T follicular helper cell (primary cell): ENCODE measurements at regions not wholly inside any gene's neighbourhood (a gene's known extent, or its start where the extent isn't known, plus 50 kb on each side); places are given as distances from the start of the nearest gene placed in this dataset.
"Not testable (repeated sequence)": the region's sequence is repeated elsewhere in the genome, so short reads cannot be mapped to it uniquely, and the experiment has no call there.

Experiments
- DNase-seq: peaks from one replicate; pipeline ENCODE4 v3.0.0-alpha.2; 2020; ENCODE audit warnings: low read depth

DNA sequence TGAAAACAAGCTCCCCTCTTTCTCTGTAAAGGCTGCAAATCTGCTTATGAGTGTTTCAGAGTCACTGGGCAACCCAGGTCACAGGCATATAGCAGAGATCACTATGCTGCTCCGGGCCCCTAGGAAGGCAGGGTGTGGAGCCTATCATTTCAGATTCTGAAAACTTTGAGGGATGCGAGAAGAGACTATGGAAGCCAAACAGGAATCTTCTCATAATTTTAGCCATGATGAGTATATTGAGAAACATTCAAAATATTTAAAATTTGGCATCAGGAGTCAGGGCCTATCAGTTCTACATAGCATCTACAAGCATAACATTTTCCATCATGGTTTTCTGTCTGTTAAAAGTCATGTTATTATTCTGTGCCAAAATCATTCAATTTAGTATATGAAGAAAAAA is 61.7 kb upstream of the ATXN3L start:
- DNase-seq: no peak

DNA sequence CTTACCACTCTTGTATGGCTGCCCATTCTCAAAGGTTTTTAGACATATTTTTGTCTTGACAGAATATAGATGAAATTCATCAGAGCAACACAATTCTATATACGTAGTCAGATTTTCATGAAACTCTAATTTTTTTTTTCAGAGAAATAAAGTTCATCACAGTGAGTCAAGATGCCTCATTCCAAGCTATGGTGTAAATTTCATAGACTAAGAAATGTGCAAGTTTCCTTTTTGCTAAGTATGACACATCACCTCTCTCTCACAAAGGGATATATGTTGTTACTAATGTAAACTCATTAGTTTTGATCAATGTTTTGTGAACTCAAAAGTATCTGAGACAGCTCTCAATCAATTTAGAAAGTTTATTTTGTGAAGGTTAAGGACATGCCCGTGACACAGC is 60.4 kb upstream of the ATXN3L start:
- no peak for DNase-seq

DNA sequence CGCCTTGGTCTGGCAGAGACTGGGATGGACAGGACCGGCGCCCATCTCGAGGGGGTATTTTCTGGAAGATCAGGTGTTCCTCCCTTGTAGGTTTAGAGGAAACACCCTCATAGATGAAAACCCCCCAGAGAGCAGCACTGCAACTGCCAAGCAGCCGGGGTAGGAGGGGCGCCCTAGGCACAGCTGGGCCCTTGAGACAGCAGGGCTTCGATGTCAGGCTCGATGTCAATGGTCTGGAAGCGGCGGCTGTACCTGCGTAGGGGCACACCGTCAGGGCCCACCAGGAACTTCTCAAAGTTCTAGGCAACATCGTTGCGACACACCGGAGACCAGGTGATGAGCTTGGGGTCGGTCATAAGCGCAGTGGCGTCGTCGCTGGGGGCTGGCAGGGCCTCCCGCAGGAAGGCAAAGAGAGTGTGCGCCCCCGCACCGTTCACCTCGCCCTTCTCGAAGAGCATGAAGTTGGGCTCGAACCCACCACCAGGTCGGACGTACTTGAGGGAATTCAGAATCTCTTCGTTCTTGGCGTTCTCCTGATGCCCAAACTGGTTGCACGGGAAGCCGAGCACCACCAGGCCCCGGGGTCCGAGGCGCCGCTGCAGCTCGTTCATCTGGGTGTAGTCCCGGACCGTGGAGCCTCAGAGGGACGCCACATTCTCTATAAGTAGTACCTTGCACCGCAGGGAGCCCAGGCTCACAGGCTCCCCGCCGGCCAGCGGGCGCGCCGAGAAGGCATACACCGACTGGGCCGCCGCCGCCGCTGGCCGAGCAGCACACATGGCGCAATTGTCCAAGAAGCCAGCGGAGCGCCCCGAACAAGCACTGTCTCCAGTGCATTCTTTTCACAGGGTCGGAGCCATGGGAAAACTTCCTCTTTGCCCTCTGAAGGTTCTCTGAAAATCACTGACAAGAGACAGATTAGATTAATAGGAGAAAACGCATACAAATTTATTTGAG is 59.0 kb upstream of the ATXN3L start:
- not testable (repeated sequence) for DNase-seq

DNA sequence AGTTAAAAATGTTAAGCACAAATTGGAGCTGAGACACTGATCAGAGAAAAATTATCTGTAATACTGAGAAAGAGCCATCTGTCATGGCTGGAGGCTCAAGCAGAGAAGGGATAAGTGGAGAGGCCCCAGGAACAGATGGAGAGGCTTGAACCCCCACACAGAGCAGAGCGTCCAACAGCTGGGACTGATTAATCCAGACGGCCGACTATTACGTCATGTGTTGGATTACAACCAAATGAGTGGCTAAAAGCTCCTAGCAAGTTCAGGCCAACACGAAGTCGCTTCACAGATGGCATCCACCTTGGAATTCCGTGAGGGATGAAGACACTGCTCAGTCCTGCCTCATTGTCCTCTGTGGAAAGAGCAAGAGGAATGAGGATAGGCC is 57.7 kb upstream of the ATXN3L start:
- DNase-seq: no peak

DNA sequence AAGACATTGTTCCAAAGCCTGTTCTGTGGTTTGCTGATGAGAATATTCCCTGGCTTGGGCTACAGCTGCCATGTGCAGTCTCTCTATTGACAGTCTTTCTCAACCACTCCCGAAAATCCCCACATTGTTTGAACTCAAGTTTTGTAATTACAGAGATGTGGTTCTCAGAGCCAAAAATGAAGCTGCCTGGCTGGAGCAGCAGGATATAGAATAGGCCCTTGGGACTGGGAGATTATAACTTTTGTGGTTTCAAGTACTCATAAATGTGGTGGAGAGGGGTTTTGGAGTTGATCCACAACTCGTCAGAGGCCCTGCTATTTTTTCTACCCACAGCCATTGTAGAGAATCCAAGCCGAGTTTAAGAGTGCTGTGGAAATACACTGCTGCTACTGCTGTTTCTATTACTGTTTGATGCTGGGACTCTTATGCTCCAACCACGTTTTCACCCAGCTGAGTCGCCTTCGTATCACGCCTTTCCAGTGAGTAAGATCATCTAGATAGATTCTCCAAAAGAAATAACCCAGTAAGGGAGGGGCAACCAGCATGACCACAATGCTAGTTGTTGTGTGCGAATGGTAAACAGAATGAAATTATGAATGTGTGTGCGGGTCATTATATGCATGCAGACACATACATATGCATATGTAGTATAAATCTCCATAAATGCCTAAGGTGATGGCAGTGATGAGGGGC is 57.1 kb upstream of the ATXN3L start:
- no peak for DNase-seq

DNA sequence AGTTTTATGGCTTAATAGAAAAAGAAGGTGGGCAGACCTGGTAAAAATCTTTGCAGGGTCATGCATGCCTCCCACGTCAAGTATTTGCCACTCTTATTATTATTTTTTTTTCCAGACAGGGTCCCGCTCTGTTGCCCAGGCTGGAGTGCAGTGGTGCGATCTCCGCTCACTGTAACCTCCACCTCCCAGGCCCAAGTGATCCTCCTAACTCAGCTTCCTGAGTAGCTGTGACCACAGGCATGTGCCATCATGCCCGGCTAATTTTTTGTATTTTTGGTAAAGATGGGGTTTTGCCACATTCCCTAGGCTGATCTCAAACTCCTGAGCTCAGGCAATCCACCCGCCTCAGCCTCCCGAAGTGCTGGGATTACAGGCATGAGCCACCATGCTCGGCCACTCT is 55.7 kb upstream of the ATXN3L start:
- DNase-seq: not testable (repeated sequence)

DNA sequence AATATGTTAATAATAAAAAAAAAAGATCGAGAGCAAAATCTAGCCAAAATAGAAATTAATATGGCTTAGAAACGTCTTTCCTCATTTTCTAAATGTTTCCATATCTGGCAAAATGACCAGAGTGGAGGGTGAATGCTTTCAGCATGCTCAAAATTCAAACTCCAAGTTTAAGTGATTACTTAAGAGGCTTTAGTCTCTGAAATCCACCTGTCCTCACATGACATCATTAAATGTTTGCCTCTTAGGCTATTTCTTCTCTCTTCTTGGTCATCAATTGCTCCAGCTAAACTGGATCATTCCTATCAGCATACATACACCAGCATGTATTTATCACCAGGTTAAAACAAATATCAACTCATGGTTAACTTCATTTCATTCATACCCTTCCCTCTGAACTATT is 54.5 kb upstream of the ATXN3L start:
- no peak for DNase-seq

DNA sequence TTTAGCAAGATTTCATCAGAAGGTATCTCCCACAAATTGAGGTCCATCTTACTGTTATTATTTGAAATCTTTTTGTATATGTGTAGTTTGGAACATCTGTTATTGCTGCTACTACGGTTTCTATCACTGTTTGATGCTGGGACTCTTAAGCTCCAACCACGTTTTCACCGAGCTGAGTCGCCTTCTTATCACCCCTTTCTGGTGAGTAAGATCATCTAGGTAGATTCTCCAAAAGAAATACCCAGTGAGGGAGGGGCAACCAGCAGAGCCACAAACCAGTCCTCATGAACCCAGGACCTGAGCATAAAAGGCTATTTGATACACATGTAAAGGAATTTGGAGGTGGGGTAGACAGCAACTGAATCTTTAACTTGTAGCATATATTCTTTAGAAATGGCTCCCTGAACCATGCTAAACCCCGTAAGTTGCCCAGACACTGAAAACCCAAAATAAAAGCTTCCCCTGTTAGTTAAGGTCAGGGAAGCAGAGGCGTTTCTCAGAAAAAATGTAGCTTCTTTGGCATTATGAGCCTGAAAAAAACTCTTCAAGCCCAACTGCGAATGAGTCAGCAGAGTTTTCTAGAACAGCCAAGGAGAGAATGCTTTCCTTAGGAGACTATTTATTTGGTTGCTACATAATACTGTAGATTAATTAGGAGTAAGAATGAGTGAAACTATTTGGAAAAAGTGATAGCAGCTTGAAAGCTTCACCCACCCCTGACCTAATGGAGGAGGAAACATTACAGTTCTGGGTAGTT is 53.8 kb upstream of the ATXN3L start:
- no peak for DNase-seq

DNA sequence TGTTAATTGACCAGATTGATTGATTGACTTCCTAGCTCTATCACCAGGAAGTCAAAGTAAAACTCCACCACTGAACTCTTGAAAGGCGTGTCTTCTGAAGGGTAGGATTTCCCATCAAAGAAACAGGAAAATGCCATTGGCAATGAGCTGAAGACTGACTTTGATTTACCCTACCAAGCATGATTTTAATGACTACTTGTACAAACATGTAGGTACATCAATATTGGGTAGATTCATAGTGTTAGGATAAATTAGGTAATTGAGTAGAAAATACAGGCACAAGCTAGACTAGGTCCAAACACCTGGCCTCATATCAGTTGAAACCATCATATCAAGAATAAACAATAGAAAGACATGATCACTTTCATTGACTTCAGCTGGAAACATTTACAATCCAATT is 53.2 kb upstream of the ATXN3L start:
- DNase-seq: no peak

DNA sequence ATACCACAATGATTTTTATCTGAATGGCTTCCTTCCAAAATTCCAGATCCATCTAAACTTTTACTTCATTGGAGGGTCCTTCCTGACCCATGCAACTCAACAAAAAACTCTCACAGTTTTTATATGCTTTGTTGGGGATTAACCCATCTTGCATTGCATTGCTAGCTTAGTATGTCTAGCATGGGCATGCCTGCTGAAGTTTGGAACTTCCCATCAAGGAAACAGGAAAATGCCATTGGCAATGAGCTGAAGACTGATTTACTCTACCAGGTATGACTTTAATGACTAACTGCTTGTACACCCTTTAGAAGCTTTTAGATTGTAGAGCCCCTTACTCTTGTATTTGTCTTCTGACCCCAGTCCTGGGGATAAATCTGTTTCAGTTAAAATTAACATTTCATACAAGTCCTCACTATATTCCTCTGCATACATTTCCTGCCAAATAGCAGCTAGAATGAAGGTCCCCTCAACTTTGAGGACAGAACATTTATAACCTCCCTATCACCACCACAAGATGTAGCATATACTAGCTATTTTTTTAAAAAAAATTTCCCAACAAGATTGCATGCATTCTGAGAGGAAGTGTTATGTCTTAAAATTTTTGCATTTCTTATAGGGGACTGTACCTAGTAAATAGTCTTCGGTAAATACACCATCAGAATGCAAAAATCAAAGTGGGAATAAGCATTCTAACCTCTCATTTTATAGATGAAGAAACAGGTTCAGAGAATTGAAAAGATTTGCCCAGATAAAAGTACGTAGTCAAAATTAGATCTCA is 52.5 kb upstream of the ATXN3L start:
- no peak for DNase-seq

DNA sequence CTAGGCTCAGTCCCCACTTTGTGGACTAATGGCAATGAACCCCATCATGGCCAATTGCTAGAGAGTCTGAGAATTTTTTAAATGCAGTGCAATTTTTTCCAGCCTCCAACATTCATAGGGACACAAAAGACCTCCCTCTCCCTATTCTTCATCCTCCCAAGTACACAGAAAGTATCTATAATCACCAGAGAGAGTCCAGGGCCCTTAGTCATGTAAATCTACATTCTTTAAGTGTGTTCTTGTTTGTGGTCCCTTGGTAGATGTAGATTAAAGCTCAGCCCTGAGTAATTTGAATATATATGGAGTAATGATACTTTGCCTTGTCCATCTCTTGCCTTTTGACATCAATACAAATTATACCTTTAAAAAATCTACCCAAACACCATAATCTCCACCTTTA is 51.3 kb upstream of the ATXN3L start:
- no peak for DNase-seq

DNA sequence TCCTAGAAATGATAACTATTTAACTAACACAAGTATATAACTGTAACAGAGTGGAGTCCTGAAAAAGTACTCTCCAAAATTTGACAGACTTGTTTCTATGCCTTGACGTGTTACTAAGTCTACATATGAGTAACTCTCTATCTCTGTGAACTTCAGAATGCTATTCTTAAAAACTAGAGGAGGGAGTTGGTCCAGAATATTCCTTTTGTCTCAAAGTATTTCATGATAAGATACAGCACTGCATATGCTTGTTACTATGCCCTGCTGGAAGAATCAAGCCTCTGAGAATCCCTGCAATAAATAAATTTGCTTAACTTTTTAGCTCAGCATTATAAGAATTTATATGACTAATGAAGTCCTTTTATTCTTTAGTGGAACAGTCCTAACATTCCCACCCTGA is 50.9 kb upstream of the ATXN3L start:
- no peak for DNase-seq
